ENCODE measurements at regions not wholly inside any gene's neighbourhood (a gene's known extent, or its start where the extent isn't known, plus 50 kb on each side); places are given as distances from the start of the nearest gene placed in this dataset.

GRCh38 chr1:213678348-213678747 is 309.4 kb upstream of the PROX1 start:
- Histone ChIP-seq H3K27me3 (ENCODE audit: control insufficient read depth, insufficient read depth, low read length) (no peaks in the 10 kb centered on the region), H3K36me3 (ENCODE audit: control insufficient read depth, insufficient read depth, low read length) (no peaks in the 10 kb centered on the region), H3K4me1 (ENCODE audit: control insufficient read depth, insufficient read depth, low read length) (no peaks in the 10 kb centered on the region), H3K27ac (ENCODE audit: low read length) (no peak overlapping the region), H3K9me3 (ENCODE audit: control insufficient read depth, insufficient read depth, low read depth, low read length) (no peaks in the 10 kb centered on the region), H3K4me3 (ENCODE audit: low read depth in 2 of 2, low read length in 2 of 2) (no peak overlapping the region)
- ATAC-seq (no peak), DNase-seq (ENCODE audit: low read depth, low spot score) (no peak)
- TF ChIP-seq, protein P1, sequence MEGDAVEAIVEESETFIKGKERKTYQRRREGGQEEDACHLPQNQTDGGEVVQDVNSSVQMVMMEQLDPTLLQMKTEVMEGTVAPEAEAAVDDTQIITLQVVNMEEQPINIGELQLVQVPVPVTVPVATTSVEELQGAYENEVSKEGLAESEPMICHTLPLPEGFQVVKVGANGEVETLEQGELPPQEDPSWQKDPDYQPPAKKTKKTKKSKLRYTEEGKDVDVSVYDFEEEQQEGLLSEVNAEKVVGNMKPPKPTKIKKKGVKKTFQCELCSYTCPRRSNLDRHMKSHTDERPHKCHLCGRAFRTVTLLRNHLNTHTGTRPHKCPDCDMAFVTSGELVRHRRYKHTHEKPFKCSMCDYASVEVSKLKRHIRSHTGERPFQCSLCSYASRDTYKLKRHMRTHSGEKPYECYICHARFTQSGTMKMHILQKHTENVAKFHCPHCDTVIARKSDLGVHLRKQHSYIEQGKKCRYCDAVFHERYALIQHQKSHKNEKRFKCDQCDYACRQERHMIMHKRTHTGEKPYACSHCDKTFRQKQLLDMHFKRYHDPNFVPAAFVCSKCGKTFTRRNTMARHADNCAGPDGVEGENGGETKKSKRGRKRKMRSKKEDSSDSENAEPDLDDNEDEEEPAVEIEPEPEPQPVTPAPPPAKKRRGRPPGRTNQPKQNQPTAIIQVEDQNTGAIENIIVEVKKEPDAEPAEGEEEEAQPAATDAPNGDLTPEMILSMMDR (IDR thresholded peaks at IDR 0.05), result no peak
- no peak for TF ChIP-seq SIN3A (IDR thresholded peaks at IDR 0.05; ENCODE audit: borderline replicate concordance, insufficient read depth, low read depth, low read length)
- TF ChIP-seq TCF7L2 (IDR thresholded peaks at IDR 0.05; ENCODE audit: low read depth, low read length), result no peak
- TF ChIP-seq POLR2AphosphoS5 (IDR thresholded peaks at IDR 0.05; ENCODE audit: low read depth, low read length), result no peak
- TF ChIP-seq, protein P2, sequence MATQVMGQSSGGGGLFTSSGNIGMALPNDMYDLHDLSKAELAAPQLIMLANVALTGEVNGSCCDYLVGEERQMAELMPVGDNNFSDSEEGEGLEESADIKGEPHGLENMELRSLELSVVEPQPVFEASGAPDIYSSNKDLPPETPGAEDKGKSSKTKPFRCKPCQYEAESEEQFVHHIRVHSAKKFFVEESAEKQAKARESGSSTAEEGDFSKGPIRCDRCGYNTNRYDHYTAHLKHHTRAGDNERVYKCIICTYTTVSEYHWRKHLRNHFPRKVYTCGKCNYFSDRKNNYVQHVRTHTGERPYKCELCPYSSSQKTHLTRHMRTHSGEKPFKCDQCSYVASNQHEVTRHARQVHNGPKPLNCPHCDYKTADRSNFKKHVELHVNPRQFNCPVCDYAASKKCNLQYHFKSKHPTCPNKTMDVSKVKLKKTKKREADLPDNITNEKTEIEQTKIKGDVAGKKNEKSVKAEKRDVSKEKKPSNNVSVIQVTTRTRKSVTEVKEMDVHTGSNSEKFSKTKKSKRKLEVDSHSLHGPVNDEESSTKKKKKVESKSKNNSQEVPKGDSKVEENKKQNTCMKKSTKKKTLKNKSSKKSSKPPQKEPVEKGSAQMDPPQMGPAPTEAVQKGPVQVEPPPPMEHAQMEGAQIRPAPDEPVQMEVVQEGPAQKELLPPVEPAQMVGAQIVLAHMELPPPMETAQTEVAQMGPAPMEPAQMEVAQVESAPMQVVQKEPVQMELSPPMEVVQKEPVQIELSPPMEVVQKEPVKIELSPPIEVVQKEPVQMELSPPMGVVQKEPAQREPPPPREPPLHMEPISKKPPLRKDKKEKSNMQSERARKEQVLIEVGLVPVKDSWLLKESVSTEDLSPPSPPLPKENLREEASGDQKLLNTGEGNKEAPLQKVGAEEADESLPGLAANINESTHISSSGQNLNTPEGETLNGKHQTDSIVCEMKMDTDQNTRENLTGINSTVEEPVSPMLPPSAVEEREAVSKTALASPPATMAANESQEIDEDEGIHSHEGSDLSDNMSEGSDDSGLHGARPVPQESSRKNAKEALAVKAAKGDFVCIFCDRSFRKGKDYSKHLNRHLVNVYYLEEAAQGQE (IDR thresholded peaks at IDR 0.05; ENCODE audit: insufficient read depth in 1 of 2, low read depth in 2 of 2, low read length in 1 of 2), result no peak
- POLR2A ChIA-PET, result no interaction called here
- BruUV-seq (replicated peaks), result no TSS peak
- intact Hi-C loops (cut with micrococcal nuclease; ENCODE audit: unreplicated experiment) (no loop called here), in situ Hi-C loops (cut with HindIII; ENCODE audit: low pct_unique_long_range_greater_than_20kb, low sequenced_read_pairs) (no loop called here)
- CTCF ChIA-PET, result no interaction called here

- Histone ChIP-seq H3K27me3 (ENCODE audit: control insufficient read depth, insufficient read depth, low read length) (no peaks in the 10 kb centered on the region), H3K4me3 (ENCODE audit: low read depth in 2 of 2, low read length in 2 of 2) (no peak overlapping the region), H3K27ac (ENCODE audit: low read length) (no peak overlapping the region), H3K9me3 (ENCODE audit: control insufficient read depth, insufficient read depth, low read depth, low read length) (no peaks in the 10 kb centered on the region), H3K36me3 (ENCODE audit: control insufficient read depth, insufficient read depth, low read length) (no peaks in the 10 kb centered on the region), H3K4me1 (ENCODE audit: control insufficient read depth, insufficient read depth, low read length) (no peaks in the 10 kb centered on the region)
- in situ Hi-C loops (cut with HindIII; ENCODE audit: low pct_unique_long_range_greater_than_20kb, low sequenced_read_pairs), result no loop called here
- DNase-seq (ENCODE audit: low read depth, low spot score) (no peak), ATAC-seq (no peak)
- CTCF ChIA-PET, result no interaction called here
- POLR2A ChIA-PET, result no interaction called here
- TF ChIP-seq POLR2AphosphoS5 (IDR thresholded peaks at IDR 0.05; ENCODE audit: low read depth, low read length) (no peak), TCF7L2 (IDR thresholded peaks at IDR 0.05; ENCODE audit: low read depth, low read length) (no peak), SIN3A (IDR thresholded peaks at IDR 0.05; ENCODE audit: borderline replicate concordance, insufficient read depth, low read depth, low read length) (no peak)
- TF ChIP-seq, protein P2 (IDR thresholded peaks at IDR 0.05; ENCODE audit: insufficient read depth in 1 of 2, low read depth in 2 of 2, low read length in 1 of 2), result no peak
- TF ChIP-seq, protein P1 (IDR thresholded peaks at IDR 0.05), result no peak
- BruUV-seq (replicated peaks), result no TSS peak
- intact Hi-C loops (cut with micrococcal nuclease; ENCODE audit: unreplicated experiment), result no loop called here
Measured at GRCh38 chr1:213678753-213679152, 309.0 kb upstream of the PROX1 start.

Measured in Panc1 (cell line).